ENCODE measurements at regions not wholly inside any gene's neighbourhood (a gene's known extent, or its start where the extent isn't known, plus 50 kb on each side); places are given as distances from the start of the nearest gene placed in this dataset.

GRCh38 chr1:21344098-21344749 is 54.0 kb upstream of the ECE1 start:
- Histone ChIP-seq H3K23ac (ENCODE audit: low read length in 2 of 2) (peak overlapping the region in 1 of 2 experiments; percentile 11), H3K27me3 (ENCODE audit: control insufficient read depth in 1 of 2, insufficient read depth in 1 of 2, low read length in 2 of 2) (no peaks in the 10 kb centered on the region), H3K4ac (ENCODE audit: low read depth in 1 of 2, low read length in 2 of 2) (peak overlapping the region in 1 of 2 experiments; percentile 19), H2BK120ac (ENCODE audit: low read depth, low read length) (peak overlapping the region; percentile 27), H2AFZ (ENCODE audit: low read depth, low read length) (no peak overlapping the region), H3K18ac (ENCODE audit: low read depth in 1 of 2, low read length in 2 of 2) (peak overlapping the region; percentile 37 to 92), H4K8ac (ENCODE audit: low read length) (no peak overlapping the region), H3K4me1 (ENCODE audit: control insufficient read depth, insufficient read depth, low read depth, low read length) (peaks cover 37% of the 10 kb centered on the region), H3K27ac (ENCODE audit: low read length, poor library complexity, severe bottlenecking) (no peak overlapping the region), H3K9ac (ENCODE audit: low read length) (peak overlapping the region; percentile 87), H3K4me2 (ENCODE audit: low read length, poor library complexity, severe bottlenecking) (peak overlapping the region; percentile 85), H3K14ac (ENCODE audit: low read length in 2 of 2) (peak overlapping the region in 1 of 2 experiments; percentile 91), H4K91ac (ENCODE audit: low read length) (no peak overlapping the region), H3K36me3 (ENCODE audit: control insufficient read depth in 1 of 2, insufficient read depth in 2 of 2, low read depth in 1 of 2, low read length in 2 of 2) (peaks cover 5 to 7% of the 10 kb centered on the region in 2 experiments), H2BK12ac (ENCODE audit: low read length in 2 of 2) (peak overlapping the region in 1 of 2 experiments; percentile 7), H2BK15ac (ENCODE audit: low read depth, poor library complexity, severe bottlenecking) (peak overlapping the region; percentile 75), H3K79me1 (replicated peaks; ENCODE audit: low read length, poor library complexity, severe bottlenecking) (peaks cover 29% of the 10 kb centered on the region), H2AK5ac (ENCODE audit: low read length, severe bottlenecking) (no peak overlapping the region), H3K4me3 (ENCODE audit: insufficient read depth in 1 of 2, low read depth in 1 of 2, low read length in 2 of 2) (peak overlapping the region; percentile 77 to 86), H2BK5ac (ENCODE audit: low read depth, low read length, poor library complexity, severe bottlenecking) (no peak overlapping the region), H3K9me3 (ENCODE audit: control insufficient read depth, low read length) (no peaks in the 10 kb centered on the region)
- peak; percentile 37 for DNase-seq
- WGBS, result 39% methylated on average over 14 of the region's 14 CpGs

- Histone ChIP-seq H2AK5ac (ENCODE audit: low read length, severe bottlenecking) (no peak overlapping the region), H3K4ac (ENCODE audit: low read depth in 1 of 2, low read length in 2 of 2) (peak overlapping the region in 1 of 2 experiments; percentile 69), H3K14ac (ENCODE audit: low read length in 2 of 2) (peak overlapping the region in 1 of 2 experiments; percentile 7), H3K9me3 (ENCODE audit: control insufficient read depth, low read length) (no peaks in the 10 kb centered on the region), H3K4me1 (ENCODE audit: control insufficient read depth, insufficient read depth, low read depth, low read length) (peaks cover 45% of the 10 kb centered on the region), H3K9ac (ENCODE audit: low read length) (peak overlapping the region; percentile 87), H4K8ac (ENCODE audit: low read length) (no peak overlapping the region), H3K79me1 (replicated peaks; ENCODE audit: low read length, poor library complexity, severe bottlenecking) (peaks cover 37% of the 10 kb centered on the region), H2BK5ac (ENCODE audit: low read depth, low read length, poor library complexity, severe bottlenecking) (no peak overlapping the region), H3K4me3 (ENCODE audit: insufficient read depth in 1 of 2, low read depth in 1 of 2, low read length in 2 of 2) (peak overlapping the region in 1 of 2 experiments; percentile 86), H3K36me3 (ENCODE audit: control insufficient read depth in 1 of 2, insufficient read depth in 2 of 2, low read depth in 1 of 2, low read length in 2 of 2) (peaks cover 7 to 8% of the 10 kb centered on the region in 2 experiments), H3K23ac (ENCODE audit: low read length in 2 of 2) (peak overlapping the region in 1 of 2 experiments; percentile 62), H3K27me3 (ENCODE audit: control insufficient read depth in 1 of 2, insufficient read depth in 1 of 2, low read length in 2 of 2) (no peaks in the 10 kb centered on the region), H3K4me2 (ENCODE audit: low read length, poor library complexity, severe bottlenecking) (no peak overlapping the region), H2AFZ (ENCODE audit: low read depth, low read length) (no peak overlapping the region), H2BK120ac (ENCODE audit: low read depth, low read length) (no peak overlapping the region), H2BK15ac (ENCODE audit: low read depth, poor library complexity, severe bottlenecking) (no peak overlapping the region), H3K18ac (ENCODE audit: low read depth in 1 of 2, low read length in 2 of 2) (peak overlapping the region in 1 of 2 experiments; percentile 96), H2BK12ac (ENCODE audit: low read length in 2 of 2) (peak overlapping the region in 1 of 2 experiments; percentile 69), H4K91ac (ENCODE audit: low read length) (no peak overlapping the region), H3K27ac (ENCODE audit: low read length, poor library complexity, severe bottlenecking) (no peak overlapping the region)
- peak; percentile 44 for DNase-seq
- WGBS, result 33% methylated on average over 10 of the region's 10 CpGs
These were observed 52.9 kb upstream of the ECE1 start for GRCh38 chr1:21342961-21343838.

GRCh38 chr1:21341517-21342078 is 51.3 kb upstream of the ECE1 start:
- H3K79me1 ChIP-seq (replicated peaks; ENCODE audit: low read length, poor library complexity, severe bottlenecking), result peaks cover 43% of the 10 kb centered on the region
- no peak overlapping the region for H3K4me2 ChIP-seq (ENCODE audit: low read length, poor library complexity, severe bottlenecking)
- no peak overlapping the region for H2AK5ac ChIP-seq (ENCODE audit: low read length, severe bottlenecking)
- peak overlapping the region; percentile 53 to 91 for H2BK12ac ChIP-seq (ENCODE audit: low read length in 2 of 2)
- H2BK5ac ChIP-seq (ENCODE audit: low read depth, low read length, poor library complexity, severe bottlenecking), result no peak overlapping the region
- H3K23ac ChIP-seq (ENCODE audit: low read length in 2 of 2), result peak overlapping the region in 1 of 2 experiments; percentile 23
- peak overlapping the region in 1 of 2 experiments; percentile 86 for H3K4me3 ChIP-seq (ENCODE audit: insufficient read depth in 1 of 2, low read depth in 1 of 2, low read length in 2 of 2)
- H3K4ac ChIP-seq (ENCODE audit: low read depth in 1 of 2, low read length in 2 of 2), result peak overlapping the region; percentile 54 to 84
- H3K36me3 ChIP-seq (ENCODE audit: control insufficient read depth in 1 of 2, insufficient read depth in 2 of 2, low read depth in 1 of 2, low read length in 2 of 2), result peaks cover 7 to 8% of the 10 kb centered on the region in 2 experiments
- H3K27me3 ChIP-seq (ENCODE audit: control insufficient read depth in 1 of 2, insufficient read depth in 1 of 2, low read length in 2 of 2), result no peaks in the 10 kb centered on the region
- peak overlapping the region; percentile 5 for H4K91ac ChIP-seq (ENCODE audit: low read length)
- H2BK15ac ChIP-seq (ENCODE audit: low read depth, poor library complexity, severe bottlenecking), result peak overlapping the region; percentile 23
- H3K27ac ChIP-seq (ENCODE audit: low read length, poor library complexity, severe bottlenecking), result no peak overlapping the region
- H3K4me1 ChIP-seq (ENCODE audit: control insufficient read depth, insufficient read depth, low read depth, low read length), result peaks cover 49% of the 10 kb centered on the region
- peak overlapping the region; percentile 52 to 96 for H3K18ac ChIP-seq (ENCODE audit: low read depth in 1 of 2, low read length in 2 of 2)
- H3K14ac ChIP-seq (ENCODE audit: low read length in 2 of 2), result no peak overlapping the region
- peak overlapping the region; percentile 87 for H3K9ac ChIP-seq (ENCODE audit: low read length)
- 82% methylated on average over 10 of the region's 10 CpGs for WGBS
- no peak for DNase-seq
- no peaks in the 10 kb centered on the region for H3K9me3 ChIP-seq (ENCODE audit: control insufficient read depth, low read length)
- no peak overlapping the region for H4K8ac ChIP-seq (ENCODE audit: low read length)
- no peak overlapping the region for H2BK120ac ChIP-seq (ENCODE audit: low read depth, low read length)
- H2AFZ ChIP-seq (ENCODE audit: low read depth, low read length), result no peak overlapping the region

Data from mesenchymal stem cell (in vitro differentiated cells and primary cell).